Ishikawa (cell line): ENCODE measurements at regions not wholly inside any gene's neighbourhood (a gene's known extent, or its start where the extent isn't known, plus 50 kb on each side); places are given as distances from the start of the nearest gene placed in this dataset.

Source experiments
- CEBPB ChIP-seq: IDR thresholded peaks from 2 replicates; pipeline ENCODE4 v1.6.1; 2012
- CREB1 ChIP-seq: IDR thresholded peaks from 2 replicates; pipeline ENCODE4 v1.6.1; 2012; ENCODE audit warnings: low read depth
- EGR1 ChIP-seq: IDR thresholded peaks from 2 replicates; pipeline ENCODE4 v1.6.1; 2012
- EP300 ChIP-seq: IDR thresholded peaks from 2 replicates; pipeline ENCODE4 v1.6.1; 2012; ENCODE audit warnings: borderline replicate concordance
- FOXM1 ChIP-seq: IDR thresholded peaks from 2 replicates; pipeline ENCODE4 v1.6.1; 2012; ENCODE audit warnings: low read depth, borderline replicate concordance
- NFIC ChIP-seq: IDR thresholded peaks from 2 replicates; pipeline ENCODE4 v1.6.1; 2012
- RAD21 ChIP-seq: IDR thresholded peaks from 2 replicates; pipeline ENCODE4 v1.6.1; 2012; ENCODE audit warnings: low read depth
- TAF1 ChIP-seq: IDR thresholded peaks from 2 replicates; pipeline ENCODE4 v1.6.1; 2012; ENCODE audit warnings: low read depth, mild to moderate bottlenecking
- TCF12 ChIP-seq: IDR thresholded peaks from 2 replicates; pipeline ENCODE4 v1.6.1; 2012; ENCODE audit warnings: low read depth
- TEAD4 ChIP-seq: IDR thresholded peaks from 2 replicates; pipeline ENCODE4 v1.6.1; 2012
- YY1 ChIP-seq: IDR thresholded peaks from 2 replicates; pipeline ENCODE4 v1.6.1; 2012; ENCODE audit warnings: low read depth
- ZBTB7A ChIP-seq: IDR thresholded peaks from 2 replicates; pipeline ENCODE4 v1.6.1; 2012; ENCODE audit warnings: low read depth
- TF ChIP-seq, protein P1 (sequence below): IDR thresholded peaks from 2 replicates; pipeline ENCODE4 v1.6.1; 2012
- TF ChIP-seq, protein P2 (sequence below): IDR thresholded peaks from 2 replicates; pipeline ENCODE4 v1.6.1; 2012
- TF ChIP-seq, protein P3 (sequence below): IDR thresholded peaks from 2 replicates; pipeline ENCODE4 v1.6.1; 2012; ENCODE audit warnings: low read depth, mild to moderate bottlenecking

DNA sequence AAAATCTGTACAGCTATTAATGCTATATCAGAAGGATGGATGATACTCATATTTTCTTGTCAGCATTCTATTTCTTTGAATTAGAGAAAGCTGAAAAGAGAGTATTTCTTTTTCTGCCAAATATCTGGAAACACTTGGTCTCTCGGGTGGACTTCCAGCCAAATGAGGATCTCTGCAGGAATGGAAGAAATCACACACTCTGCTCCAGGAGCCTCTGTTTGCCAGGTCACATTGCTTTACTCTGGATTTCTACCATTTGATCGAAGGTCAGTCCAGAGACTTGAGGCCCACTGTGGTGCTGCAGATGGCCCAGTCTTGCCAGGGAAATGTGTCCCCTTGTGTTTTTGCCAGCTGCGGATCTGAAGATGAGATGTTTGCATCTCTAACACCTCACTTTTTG lies 154.1 kb downstream of the PCSK1 start:
- TF ChIP-seq YY1 (no peak), FOXM1 (no peak), CREB1 (no peak), NFIC (no peak), RAD21 (no peak), EGR1 (no peak), TEAD4 (no peak), ZBTB7A (no peak), TCF12 (no peak), TAF1 (no peak), CEBPB (no peak), EP300 (no peak)
- TF ChIP-seq, protein P1, sequence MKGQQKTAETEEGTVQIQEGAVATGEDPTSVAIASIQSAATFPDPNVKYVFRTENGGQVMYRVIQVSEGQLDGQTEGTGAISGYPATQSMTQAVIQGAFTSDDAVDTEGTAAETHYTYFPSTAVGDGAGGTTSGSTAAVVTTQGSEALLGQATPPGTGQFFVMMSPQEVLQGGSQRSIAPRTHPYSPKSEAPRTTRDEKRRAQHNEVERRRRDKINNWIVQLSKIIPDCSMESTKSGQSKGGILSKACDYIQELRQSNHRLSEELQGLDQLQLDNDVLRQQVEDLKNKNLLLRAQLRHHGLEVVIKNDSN, result no peak
- TF ChIP-seq, protein P2, sequence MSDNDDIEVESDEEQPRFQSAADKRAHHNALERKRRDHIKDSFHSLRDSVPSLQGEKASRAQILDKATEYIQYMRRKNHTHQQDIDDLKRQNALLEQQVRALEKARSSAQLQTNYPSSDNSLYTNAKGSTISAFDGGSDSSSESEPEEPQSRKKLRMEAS, result no peak
- TF ChIP-seq, protein P3, sequence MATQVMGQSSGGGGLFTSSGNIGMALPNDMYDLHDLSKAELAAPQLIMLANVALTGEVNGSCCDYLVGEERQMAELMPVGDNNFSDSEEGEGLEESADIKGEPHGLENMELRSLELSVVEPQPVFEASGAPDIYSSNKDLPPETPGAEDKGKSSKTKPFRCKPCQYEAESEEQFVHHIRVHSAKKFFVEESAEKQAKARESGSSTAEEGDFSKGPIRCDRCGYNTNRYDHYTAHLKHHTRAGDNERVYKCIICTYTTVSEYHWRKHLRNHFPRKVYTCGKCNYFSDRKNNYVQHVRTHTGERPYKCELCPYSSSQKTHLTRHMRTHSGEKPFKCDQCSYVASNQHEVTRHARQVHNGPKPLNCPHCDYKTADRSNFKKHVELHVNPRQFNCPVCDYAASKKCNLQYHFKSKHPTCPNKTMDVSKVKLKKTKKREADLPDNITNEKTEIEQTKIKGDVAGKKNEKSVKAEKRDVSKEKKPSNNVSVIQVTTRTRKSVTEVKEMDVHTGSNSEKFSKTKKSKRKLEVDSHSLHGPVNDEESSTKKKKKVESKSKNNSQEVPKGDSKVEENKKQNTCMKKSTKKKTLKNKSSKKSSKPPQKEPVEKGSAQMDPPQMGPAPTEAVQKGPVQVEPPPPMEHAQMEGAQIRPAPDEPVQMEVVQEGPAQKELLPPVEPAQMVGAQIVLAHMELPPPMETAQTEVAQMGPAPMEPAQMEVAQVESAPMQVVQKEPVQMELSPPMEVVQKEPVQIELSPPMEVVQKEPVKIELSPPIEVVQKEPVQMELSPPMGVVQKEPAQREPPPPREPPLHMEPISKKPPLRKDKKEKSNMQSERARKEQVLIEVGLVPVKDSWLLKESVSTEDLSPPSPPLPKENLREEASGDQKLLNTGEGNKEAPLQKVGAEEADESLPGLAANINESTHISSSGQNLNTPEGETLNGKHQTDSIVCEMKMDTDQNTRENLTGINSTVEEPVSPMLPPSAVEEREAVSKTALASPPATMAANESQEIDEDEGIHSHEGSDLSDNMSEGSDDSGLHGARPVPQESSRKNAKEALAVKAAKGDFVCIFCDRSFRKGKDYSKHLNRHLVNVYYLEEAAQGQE, result no peak

DNA sequence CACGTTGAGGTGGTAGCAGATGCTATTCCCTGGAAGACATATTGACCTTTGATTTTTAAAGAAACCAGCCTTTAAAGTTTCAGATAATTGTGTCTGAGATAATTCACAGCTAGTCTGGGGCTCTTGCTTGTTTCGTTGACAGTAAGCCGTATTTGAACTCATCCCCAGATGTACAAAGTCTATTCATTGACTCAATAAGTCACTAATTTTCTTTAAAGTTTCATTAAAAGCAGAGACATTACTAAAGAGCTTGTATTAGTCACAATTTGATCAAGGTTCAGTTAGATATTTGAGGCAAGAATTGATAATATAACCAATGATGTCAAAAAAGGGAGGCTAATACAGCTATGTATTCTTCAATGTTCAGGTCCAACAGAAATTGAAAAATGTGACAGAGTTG lies 158.0 kb downstream of the PCSK1 start:
- TF ChIP-seq NFIC, result no peak
- no peak for TF ChIP-seq TCF12
- no peak for TF ChIP-seq FOXM1
- TF ChIP-seq RAD21, result no peak

DNA sequence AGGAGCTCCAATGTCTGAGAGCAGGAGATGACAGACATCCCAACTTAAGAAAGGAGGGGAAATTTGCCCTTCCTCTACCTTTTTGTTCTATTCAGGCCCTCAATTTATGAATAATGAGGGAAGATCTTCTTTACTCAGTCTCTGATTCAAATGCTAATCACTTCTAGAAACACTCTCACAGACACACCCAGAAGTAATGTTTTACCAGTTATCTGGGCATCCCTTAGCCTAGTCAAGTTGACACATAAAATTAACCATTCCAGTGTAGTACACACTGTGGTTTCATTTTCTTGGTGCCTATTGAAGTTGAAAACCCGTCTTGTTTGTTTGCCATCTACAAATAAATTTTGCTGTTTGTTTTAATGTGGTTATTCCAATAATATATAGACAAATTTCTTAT lies 167.6 kb downstream of the PCSK1 start:
- TF ChIP-seq NFIC, result no peak

DNA sequence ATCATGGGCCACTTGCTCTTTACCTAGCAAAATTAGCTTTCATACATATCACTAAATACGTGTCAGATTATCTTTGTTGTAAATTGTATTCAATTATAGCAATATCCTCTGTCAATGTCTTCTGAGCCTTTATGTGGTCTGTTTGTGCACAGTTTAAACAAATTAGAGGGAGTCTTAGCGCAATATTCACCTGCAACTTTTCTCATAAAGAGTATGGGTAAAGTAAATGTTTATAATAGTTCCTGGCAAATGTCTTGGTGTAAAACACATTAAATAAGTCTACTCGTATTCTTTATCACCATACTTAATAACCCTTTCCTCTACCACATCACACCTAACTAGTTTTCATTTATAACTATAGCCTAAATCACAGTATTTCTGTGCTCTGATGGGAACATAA lies 169.0 kb downstream of the PCSK1 start:
- TF ChIP-seq YY1, result no peak
- no peak for TF ChIP-seq EP300
- TF ChIP-seq FOXM1, result no peak
- TF ChIP-seq TEAD4, result no peak
- no peak for TF ChIP-seq CEBPB

DNA sequence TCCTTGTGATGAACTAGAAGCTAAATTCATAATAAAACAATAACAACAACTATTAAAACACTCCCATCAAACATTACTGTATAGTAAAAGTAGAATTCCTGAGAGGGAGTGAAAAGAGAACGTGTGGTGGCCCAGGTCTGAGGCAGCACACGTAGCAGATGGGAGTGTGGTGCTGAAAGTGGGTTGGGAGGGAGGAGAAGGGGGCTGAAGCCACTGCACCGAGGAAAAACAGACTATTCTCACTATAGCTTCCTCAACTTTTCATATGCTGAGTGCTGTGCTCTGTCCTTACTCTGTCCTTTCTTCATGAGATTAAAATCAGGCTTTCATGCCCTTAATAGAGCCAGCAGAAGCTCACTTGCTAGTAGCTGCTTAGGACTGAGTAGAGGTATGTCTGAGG lies 170.9 kb downstream of the PCSK1 start:
- TF ChIP-seq EGR1, result no peak
- no peak for TF ChIP-seq TEAD4
- TF ChIP-seq, protein P2, result no peak
- TF ChIP-seq EP300, result no peak

DNA sequence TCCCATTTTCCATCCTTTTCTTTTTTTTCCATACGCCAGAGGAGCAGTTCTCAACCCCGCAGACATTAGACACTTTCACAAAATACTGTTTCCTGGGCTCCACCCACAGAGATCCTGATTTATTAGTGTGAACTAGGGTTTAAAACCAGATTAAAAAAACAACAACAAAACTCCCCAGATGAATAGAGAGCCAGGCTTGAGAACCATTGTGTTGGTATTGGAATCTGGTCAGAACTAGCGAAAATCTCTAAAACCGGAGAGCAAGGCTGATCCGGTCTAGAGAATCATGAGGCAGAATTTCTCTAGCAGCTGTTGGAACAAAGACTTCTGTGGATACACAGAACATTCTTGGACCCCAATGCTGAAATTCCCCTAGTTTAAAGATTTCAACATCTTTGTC lies 173.0 kb downstream of the PCSK1 start:
- TF ChIP-seq EGR1 (no peak), RAD21 (no peak), TCF12 (no peak), EP300 (no peak), TAF1 (no peak), CEBPB (no peak), ZBTB7A (no peak), FOXM1 (no peak), YY1 (no peak), NFIC (no peak), TEAD4 (no peak)
- TF ChIP-seq, protein P1, result no peak

DNA sequence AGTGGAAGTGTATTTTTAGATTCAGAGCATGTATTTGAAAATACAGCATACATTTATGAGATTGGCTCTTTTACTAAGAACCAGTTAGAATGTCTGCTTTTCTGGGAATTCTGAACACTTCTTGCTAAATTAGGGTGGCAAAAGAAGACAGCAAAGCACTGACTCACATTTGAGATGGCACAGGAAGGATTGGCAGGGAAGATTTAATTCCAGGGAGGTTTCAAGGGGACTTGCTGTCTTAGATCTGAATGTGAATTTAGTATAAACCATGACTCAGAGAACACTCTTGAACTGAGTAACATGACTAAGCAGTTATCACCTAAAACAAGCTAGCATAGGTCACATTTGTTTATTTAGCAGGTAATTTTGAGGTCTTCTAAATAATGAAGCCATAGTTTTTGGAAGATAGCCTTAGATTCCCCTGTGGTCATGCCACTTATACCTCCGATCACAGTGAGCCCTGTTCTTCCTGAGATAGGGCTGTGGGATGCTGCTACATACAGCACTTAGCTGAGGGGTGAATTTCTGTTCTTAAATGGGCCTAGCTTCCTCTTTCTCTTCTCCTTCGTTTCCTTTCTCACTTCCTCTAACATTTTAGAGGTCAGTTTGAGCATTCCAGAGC lies 173.8 kb downstream of the PCSK1 start:
- TF ChIP-seq TCF12 (no peak), TEAD4 (no peak), TAF1 (no peak), CREB1 (no peak), ZBTB7A (no peak), CEBPB (no peak), EP300 (no peak), NFIC (no peak), RAD21 (no peak), FOXM1 (no peak), YY1 (no peak), EGR1 (no peak)
- TF ChIP-seq, protein P3, result no peak
- TF ChIP-seq, protein P2, result no peak
- TF ChIP-seq, protein P1, result no peak
